ENCODE measurements at regions not wholly inside any gene's neighbourhood (a gene's known extent, or its start where the extent isn't known, plus 50 kb on each side); places are given as distances from the start of the nearest gene placed in this dataset.

DNA sequence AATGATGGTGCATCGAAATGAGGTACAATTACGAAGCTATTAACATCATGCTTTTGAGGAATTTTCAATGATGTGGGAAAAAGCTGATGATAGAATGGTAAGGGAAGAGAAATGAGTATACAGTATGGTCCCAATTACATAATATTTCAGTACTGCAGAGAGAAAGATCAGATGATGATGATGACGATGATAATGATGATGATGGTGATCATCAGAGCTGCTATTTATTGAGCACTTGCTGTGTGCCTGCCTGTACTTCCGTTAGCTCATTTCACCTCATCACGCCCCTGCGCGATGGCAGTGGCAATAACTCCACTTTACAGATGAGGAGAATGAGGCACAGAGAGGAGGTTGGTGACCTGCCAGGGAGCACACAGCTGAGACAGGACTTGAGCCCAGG lies 620.8 kb downstream of the MATN1 start:
- no peak for TF ChIP-seq SIN3A (IDR thresholded peaks at IDR 0.05; ENCODE audit: borderline replicate concordance, insufficient read depth, low read length)
- TF ChIP-seq TAF1 (IDR thresholded peaks at IDR 0.05; ENCODE audit: borderline replicate concordance, insufficient read depth, low read length) = no peak
- TF ChIP-seq, protein P1, sequence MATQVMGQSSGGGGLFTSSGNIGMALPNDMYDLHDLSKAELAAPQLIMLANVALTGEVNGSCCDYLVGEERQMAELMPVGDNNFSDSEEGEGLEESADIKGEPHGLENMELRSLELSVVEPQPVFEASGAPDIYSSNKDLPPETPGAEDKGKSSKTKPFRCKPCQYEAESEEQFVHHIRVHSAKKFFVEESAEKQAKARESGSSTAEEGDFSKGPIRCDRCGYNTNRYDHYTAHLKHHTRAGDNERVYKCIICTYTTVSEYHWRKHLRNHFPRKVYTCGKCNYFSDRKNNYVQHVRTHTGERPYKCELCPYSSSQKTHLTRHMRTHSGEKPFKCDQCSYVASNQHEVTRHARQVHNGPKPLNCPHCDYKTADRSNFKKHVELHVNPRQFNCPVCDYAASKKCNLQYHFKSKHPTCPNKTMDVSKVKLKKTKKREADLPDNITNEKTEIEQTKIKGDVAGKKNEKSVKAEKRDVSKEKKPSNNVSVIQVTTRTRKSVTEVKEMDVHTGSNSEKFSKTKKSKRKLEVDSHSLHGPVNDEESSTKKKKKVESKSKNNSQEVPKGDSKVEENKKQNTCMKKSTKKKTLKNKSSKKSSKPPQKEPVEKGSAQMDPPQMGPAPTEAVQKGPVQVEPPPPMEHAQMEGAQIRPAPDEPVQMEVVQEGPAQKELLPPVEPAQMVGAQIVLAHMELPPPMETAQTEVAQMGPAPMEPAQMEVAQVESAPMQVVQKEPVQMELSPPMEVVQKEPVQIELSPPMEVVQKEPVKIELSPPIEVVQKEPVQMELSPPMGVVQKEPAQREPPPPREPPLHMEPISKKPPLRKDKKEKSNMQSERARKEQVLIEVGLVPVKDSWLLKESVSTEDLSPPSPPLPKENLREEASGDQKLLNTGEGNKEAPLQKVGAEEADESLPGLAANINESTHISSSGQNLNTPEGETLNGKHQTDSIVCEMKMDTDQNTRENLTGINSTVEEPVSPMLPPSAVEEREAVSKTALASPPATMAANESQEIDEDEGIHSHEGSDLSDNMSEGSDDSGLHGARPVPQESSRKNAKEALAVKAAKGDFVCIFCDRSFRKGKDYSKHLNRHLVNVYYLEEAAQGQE (IDR thresholded peaks at IDR 0.05; ENCODE audit: insufficient read depth in 1 of 2, low read depth in 2 of 2, low read length in 2 of 2) = no peak
- no peak for TF ChIP-seq FOXP2 (optimal IDR thresholded peaks at IDR 0.05; ENCODE audit: borderline replicate concordance, extremely low read depth, extremely low read length, insufficient read depth)
- no peak for TF ChIP-seq POLR2AphosphoS5 (IDR thresholded peaks at IDR 0.05; ENCODE audit: low read depth, low read length)

DNA sequence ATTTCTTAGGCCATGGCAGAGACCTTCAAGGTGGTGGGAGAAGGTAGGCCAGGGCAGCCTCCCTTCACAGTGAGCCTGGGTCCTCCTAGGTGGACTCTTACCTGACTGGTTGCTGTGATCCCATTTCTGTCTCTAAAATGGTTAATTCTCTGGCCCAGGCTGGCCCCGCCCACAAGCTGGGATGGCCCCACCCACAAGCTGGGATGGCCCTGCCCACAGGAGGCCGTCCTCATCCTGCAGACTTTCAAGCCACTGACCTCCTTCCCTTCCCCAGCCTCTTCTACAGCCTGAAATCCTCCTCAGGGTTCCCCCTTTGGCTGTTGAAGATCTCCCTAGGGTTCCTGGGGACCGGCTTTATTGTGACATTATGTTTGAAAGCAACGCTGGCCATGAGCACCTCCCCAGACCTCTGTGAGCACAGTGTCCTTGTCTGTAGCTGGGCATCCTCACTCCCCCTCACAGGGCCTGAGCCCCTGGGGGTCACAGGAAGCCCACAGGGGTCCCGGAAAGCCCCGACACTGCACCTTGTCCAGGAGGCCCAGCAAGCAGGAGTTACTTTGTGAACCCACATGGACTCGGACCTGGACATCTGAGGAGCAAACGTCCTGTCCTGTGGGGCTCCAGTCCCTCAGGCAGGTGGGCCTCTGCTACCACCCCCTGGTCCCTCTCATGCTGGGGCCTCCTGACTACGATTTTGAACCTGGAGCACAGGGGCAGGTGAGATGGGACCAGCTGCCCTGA lies 621.7 kb downstream of the MATN1 start:
- no peak for TF ChIP-seq POLR2AphosphoS5 (IDR thresholded peaks at IDR 0.05; ENCODE audit: low read depth, low read length)
- TF ChIP-seq FOXP2 (optimal IDR thresholded peaks at IDR 0.05; ENCODE audit: borderline replicate concordance, extremely low read depth, extremely low read length, insufficient read depth) = no peak
- TF ChIP-seq, protein P1 (IDR thresholded peaks at IDR 0.05; ENCODE audit: insufficient read depth in 1 of 2, low read depth in 2 of 2, low read length in 2 of 2) = no peak
- no peak for TF ChIP-seq SIN3A (IDR thresholded peaks at IDR 0.05; ENCODE audit: borderline replicate concordance, insufficient read depth, low read length)
- TF ChIP-seq TAF1 (IDR thresholded peaks at IDR 0.05; ENCODE audit: borderline replicate concordance, insufficient read depth, low read length) = no peak

DNA sequence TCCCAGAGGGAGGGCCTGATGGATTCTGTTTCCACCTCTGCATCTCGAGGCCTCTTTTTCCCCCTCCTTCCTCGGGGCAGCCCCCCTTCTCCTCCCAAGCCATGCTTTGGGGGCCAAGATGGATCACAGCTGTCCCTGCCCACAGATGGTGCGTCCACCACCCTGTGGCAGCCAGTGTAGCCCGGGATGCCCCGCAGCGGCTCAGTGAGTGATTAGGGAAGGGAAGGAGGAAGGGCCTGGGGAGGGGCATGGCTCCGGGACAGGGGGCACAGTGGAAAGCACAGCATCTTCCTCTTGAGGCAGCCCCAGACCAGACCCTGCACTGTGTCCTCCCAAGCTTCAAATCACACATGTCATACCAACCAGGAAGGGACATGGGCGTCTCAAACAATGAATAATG lies 622.4 kb downstream of the MATN1 start:
- TF ChIP-seq FOXP2 (optimal IDR thresholded peaks at IDR 0.05; ENCODE audit: borderline replicate concordance, extremely low read depth, extremely low read length, insufficient read depth) = no peak
- TF ChIP-seq TAF1 (IDR thresholded peaks at IDR 0.05; ENCODE audit: borderline replicate concordance, insufficient read depth, low read length) = no peak
- TF ChIP-seq SIN3A (IDR thresholded peaks at IDR 0.05; ENCODE audit: borderline replicate concordance, insufficient read depth, low read length) = no peak
- TF ChIP-seq POLR2AphosphoS5 (IDR thresholded peaks at IDR 0.05; ENCODE audit: low read depth, low read length) = no peak
- TF ChIP-seq, protein P1 (IDR thresholded peaks at IDR 0.05; ENCODE audit: insufficient read depth in 1 of 2, low read depth in 2 of 2, low read length in 2 of 2) = no peak

DNA sequence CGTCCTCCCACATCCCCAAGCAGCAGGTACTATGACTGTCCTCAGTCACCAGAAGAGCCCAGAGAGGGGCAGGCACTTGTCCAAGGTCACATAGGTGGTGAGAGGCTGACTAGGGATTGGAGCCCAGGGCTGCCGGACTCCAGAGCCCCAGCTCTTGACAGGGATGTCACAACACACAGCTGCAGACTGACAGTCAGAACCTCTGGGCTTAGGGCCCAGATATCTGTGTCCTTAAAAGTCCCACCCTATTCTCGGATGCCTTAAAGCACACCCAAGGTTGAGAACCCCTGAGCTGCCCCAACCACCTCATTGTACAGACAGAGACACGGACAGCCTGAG lies 622.9 kb downstream of the MATN1 start:
- TF ChIP-seq FOXP2 (optimal IDR thresholded peaks at IDR 0.05; ENCODE audit: borderline replicate concordance, extremely low read depth, extremely low read length, insufficient read depth) = no peak
- TF ChIP-seq TAF1 (IDR thresholded peaks at IDR 0.05; ENCODE audit: borderline replicate concordance, insufficient read depth, low read length) = no peak
- no peak for TF ChIP-seq POLR2AphosphoS5 (IDR thresholded peaks at IDR 0.05; ENCODE audit: low read depth, low read length)
- TF ChIP-seq SIN3A (IDR thresholded peaks at IDR 0.05; ENCODE audit: borderline replicate concordance, insufficient read depth, low read length) = no peak
- TF ChIP-seq, protein P1 (IDR thresholded peaks at IDR 0.05; ENCODE audit: insufficient read depth in 1 of 2, low read depth in 2 of 2, low read length in 2 of 2) = no peak

All from PFSK-1 (cell line).